Colonic mucosa (tissue), 4 donors: ENCODE measurements at regions not wholly inside any gene's neighbourhood (a gene's known extent, or its start where the extent isn't known, plus 50 kb on each side); places are given as distances from the start of the nearest gene placed in this dataset.

Experiments
- DNase-seq: peaks from one replicate; pipeline ENCODE4 v3.0.0-alpha.2; 2020
- H3K27ac ChIP-seq: fragments of 200-600 bp; one replicate; pipeline ENCODE4 v1.8.0; 2021
- H3K27me3 ChIP-seq: fragments of 200-600 bp; one replicate; pipeline ENCODE4 v1.8.0; 2021
- H3K36me3 ChIP-seq: fragments of 200-600 bp; one replicate; pipeline ENCODE4 v1.8.0; 2021
- H3K4me1 ChIP-seq: fragments of 200-600 bp; one replicate; pipeline ENCODE4 v1.8.0; 2021; ENCODE audit warnings: mild to moderate bottlenecking
- H3K4me3 ChIP-seq: fragments of 200-600 bp; one replicate; pipeline ENCODE4 v1.8.0; 2021
- H3K9ac ChIP-seq, 2 donors: one replicate each; pipeline ENCODE4 v1.7.0; 2013; ENCODE audit warnings: control low read depth in 2 of 2, low read depth in 2 of 2, low read length in 2 of 2
- H3K9me3 ChIP-seq: fragments of 200-600 bp; one replicate; pipeline ENCODE4 v1.8.0; 2021
- intact Hi-C: fragments of 100-400 bp; cut with DNase I; formaldehyde crosslinking; loops from one replicate; pipeline ENCODE4 v1.14.1; 2022
- TF ChIP-seq, protein P1 (sequence below): fragments of 200-600 bp; IDR thresholded peaks from one replicate; pipeline ENCODE4 v1.8.0; 2022; ENCODE audit warnings: antibody characterized with exemption, mild to moderate bottlenecking
- donor health status: healthy.
- donor health status: DM: no; HTN: no; CAD: no.
- donor health status: DM: no; HTN: no; CAD: no.

- no peaks in the 10 kb centered on the region for H3K9me3 ChIP-seq
- no peak overlapping the region for H3K4me3 ChIP-seq
- no peak overlapping the region for H3K27ac ChIP-seq
- TF ChIP-seq, protein P1, sequence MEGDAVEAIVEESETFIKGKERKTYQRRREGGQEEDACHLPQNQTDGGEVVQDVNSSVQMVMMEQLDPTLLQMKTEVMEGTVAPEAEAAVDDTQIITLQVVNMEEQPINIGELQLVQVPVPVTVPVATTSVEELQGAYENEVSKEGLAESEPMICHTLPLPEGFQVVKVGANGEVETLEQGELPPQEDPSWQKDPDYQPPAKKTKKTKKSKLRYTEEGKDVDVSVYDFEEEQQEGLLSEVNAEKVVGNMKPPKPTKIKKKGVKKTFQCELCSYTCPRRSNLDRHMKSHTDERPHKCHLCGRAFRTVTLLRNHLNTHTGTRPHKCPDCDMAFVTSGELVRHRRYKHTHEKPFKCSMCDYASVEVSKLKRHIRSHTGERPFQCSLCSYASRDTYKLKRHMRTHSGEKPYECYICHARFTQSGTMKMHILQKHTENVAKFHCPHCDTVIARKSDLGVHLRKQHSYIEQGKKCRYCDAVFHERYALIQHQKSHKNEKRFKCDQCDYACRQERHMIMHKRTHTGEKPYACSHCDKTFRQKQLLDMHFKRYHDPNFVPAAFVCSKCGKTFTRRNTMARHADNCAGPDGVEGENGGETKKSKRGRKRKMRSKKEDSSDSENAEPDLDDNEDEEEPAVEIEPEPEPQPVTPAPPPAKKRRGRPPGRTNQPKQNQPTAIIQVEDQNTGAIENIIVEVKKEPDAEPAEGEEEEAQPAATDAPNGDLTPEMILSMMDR, result no peak
- H3K36me3 ChIP-seq, result no peaks in the 10 kb centered on the region
- H3K27me3 ChIP-seq, result no peaks in the 10 kb centered on the region
- no peak overlapping the region for H3K9ac ChIP-seq
- DNase-seq, result no peak
- no peaks in the 10 kb centered on the region for H3K4me1 ChIP-seq
- intact Hi-C loops, result no loop called here
These were observed 68.8 kb downstream of the LLPH start for GRCh38 chr12:66061557-66062289.

- no peak overlapping the region for H3K27ac ChIP-seq
- H3K27me3 ChIP-seq, result no peaks in the 10 kb centered on the region
- H3K9me3 ChIP-seq, result no peaks in the 10 kb centered on the region
- TF ChIP-seq, protein P1, result no peak
- H3K36me3 ChIP-seq, result no peaks in the 10 kb centered on the region
- no peak for DNase-seq
- intact Hi-C loops, result no loop called here
- no peaks in the 10 kb centered on the region for H3K4me1 ChIP-seq
- H3K4me3 ChIP-seq, result no peak overlapping the region
- no peak overlapping the region for H3K9ac ChIP-seq
These were observed 69.5 kb downstream of the LLPH start for GRCh38 chr12:66061076-66061475.

DNA sequence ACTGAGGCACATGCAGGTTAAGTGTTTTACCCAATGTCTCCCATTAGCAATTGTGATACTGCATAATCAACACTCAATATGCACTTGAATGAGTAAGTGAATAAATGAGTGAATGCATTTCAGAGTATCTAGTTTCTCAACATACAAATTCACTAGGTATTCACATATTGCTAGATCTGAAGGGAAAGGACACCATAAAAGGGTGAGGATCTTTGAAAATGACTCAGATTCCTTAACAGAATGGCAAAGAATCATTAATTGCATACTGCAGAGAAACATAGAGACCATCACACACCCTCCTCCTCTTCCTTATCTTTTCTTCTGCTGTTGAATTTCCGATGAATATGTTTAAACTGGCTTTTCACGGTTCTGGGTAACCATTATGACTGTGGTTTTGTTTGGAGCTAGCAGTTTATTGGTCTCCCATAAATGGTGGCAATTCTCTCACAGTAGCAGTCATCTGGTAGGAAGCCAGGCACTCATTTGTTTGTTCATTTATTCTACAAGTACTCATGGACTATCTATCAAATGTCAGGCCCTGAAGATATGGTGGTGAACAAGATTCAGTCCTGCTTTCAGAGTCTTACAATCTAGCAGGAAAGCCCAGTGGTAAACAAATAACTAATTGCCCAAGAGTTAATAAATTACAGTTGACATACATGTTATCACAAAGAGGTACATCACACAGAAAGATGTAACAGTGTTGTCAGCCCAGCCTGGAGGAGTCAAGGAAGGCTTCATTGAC, 70.2 kb downstream of the LLPH start:
- Histone ChIP-seq H3K36me3 (no peaks in the 10 kb centered on the region), H3K27ac (no peak overlapping the region), H3K4me1 (no peaks in the 10 kb centered on the region), H3K4me3 (no peak overlapping the region), H3K27me3 (no peaks in the 10 kb centered on the region), H3K9ac (no peak overlapping the region), H3K9me3 (no peaks in the 10 kb centered on the region)
- intact Hi-C loops, result no loop called here
- no peak for DNase-seq
- TF ChIP-seq, protein P1, result no peak

- no peak overlapping the region for H3K4me3 ChIP-seq
- intact Hi-C loops, result no loop called here
- H3K9me3 ChIP-seq, result no peaks in the 10 kb centered on the region
- H3K27ac ChIP-seq, result no peak overlapping the region
- no peaks in the 10 kb centered on the region for H3K27me3 ChIP-seq
- no peak for DNase-seq
- no peaks in the 10 kb centered on the region for H3K36me3 ChIP-seq
- H3K9ac ChIP-seq, result no peak overlapping the region
- TF ChIP-seq, protein P1, result no peak
- H3K4me1 ChIP-seq, result no peaks in the 10 kb centered on the region
These were observed 70.9 kb downstream of the LLPH start for GRCh38 chr12:66059666-66060065.

- TF ChIP-seq, protein P1, result no peak
- intact Hi-C loops, result no loop called here
These were observed 72.0 kb downstream of the LLPH start for GRCh38 chr12:66058554-66058953.

More at GRCh38 chr12:66058554-66058953, 72.0 kb downstream of the LLPH start:
- Histone ChIP-seq H3K9ac (no peak overlapping the region), H3K4me1 (no peaks in the 10 kb centered on the region), H3K4me3 (no peak overlapping the region), H3K27me3 (no peaks in the 10 kb centered on the region), H3K9me3 (no peaks in the 10 kb centered on the region), H3K27ac (no peak overlapping the region), H3K36me3 (no peaks in the 10 kb centered on the region)
- DNase-seq, result no peak
